ENCODE measurements at regions not wholly inside any gene's neighbourhood (a gene's known extent, or its start where the extent isn't known, plus 50 kb on each side); places are given as distances from the start of the nearest gene placed in this dataset.

DNA sequence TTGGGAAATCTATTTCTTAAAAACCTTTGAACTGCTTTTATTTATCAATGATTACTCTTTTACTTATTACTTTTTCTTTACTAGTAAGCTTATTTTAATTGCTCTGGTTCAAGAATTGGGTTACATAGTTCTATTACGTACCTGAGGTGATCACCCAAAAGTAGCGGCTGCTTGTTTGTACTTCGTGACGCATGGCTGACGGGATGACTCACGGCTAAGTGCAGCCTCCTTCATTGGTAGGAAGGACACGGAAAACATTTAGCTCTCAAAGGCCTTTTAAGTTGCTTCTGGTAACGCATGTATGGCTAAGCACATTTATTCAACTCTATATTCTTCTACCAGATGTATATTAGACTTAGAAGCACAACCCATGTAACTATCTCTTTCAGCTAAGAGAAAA, 285.8 kb upstream of the SP4 start:
- H3K36me3 ChIP-seq (ENCODE audit: insufficient read depth, low read length) = no peaks in the 10 kb centered on the region
- no peaks in the 10 kb centered on the region for H3K9me3 ChIP-seq (ENCODE audit: control insufficient read depth, insufficient read depth, low read length)

DNA sequence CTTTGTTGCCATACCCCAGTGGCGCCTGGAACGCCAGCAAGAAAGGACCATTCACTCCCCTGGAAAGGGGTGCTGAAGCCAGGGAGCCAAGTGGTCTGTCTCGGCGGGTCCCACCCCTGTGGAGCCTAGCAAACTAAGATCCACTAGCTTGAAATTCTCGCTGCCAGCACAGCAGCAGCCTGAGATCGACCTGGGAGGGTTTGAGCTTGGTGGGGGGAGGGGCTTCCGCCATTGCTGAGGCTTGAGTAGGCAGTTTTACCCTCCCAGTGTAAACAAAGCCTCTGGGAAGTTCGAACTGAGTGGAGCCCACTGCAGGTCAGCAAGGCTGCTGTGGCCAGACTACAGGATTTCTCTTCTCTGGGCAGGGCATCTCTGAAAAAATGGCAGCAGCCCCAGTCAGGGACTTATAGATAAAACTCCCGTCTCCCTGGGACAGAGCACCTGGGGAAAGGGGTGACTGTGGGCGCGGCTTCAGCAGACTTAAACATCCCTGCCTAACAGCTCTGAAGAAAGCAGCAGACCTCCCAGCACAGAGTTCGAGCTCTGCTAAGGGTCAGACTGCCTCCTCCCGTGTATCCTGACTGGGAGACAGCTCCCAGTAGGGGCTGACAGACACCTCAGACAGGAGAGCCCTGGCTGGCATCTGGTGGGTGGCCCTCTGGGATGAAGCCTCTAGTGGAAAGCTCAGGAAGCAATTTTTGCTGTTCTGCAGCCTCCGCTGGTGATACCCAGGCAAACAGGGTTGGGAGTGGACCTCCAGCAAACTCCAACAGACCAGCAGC, 281.1 kb upstream of the SP4 start:
- peak overlapping the region; percentile 45 for H3K9ac ChIP-seq (ENCODE audit: low read depth, low read length)
- H3K4me1 ChIP-seq (ENCODE audit: insufficient read depth, low read length) = peaks cover 4% of the 10 kb centered on the region; the same call in 1 of the 2 replicates
- H3K9me3 ChIP-seq (ENCODE audit: control insufficient read depth, insufficient read depth, low read length) = no peaks in the 10 kb centered on the region
- no peaks in the 10 kb centered on the region for H3K36me3 ChIP-seq (ENCODE audit: insufficient read depth, low read length)

More for the DNA sequence above, 285.8 kb upstream of the SP4 start:
- no peak overlapping the region for H3K9ac ChIP-seq (ENCODE audit: low read depth, low read length)
- no peaks in the 10 kb centered on the region for H3K4me1 ChIP-seq (ENCODE audit: insufficient read depth, low read length)

DNA sequence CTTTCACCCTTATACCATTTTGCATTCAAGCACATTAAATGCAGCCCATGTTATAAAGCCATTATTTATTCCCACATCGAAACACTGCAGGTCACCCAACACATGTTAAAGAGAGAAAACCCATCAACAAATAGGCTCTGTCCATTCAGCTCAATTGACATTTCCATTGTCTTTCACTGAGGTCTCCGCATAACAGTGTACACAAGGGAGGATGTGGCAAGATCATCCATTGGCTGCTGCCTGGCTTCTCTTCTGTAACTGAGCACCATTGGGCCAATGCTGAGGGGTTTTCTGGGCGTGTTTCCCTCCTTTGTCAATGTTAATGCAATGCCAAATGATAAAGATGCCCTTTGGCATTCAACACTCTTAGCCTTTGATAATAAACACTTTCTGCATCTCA, 278.1 kb upstream of the SP4 start:
- Histone ChIP-seq H3K9me3 (ENCODE audit: control insufficient read depth, insufficient read depth, low read length) (no peaks in the 10 kb centered on the region), H3K4me1 (ENCODE audit: insufficient read depth, low read length) (peaks cover 4% of the 10 kb centered on the region; the same call in 1 of the 2 replicates), H3K36me3 (ENCODE audit: insufficient read depth, low read length) (no peaks in the 10 kb centered on the region), H3K9ac (ENCODE audit: low read depth, low read length) (no peak overlapping the region)

DNA sequence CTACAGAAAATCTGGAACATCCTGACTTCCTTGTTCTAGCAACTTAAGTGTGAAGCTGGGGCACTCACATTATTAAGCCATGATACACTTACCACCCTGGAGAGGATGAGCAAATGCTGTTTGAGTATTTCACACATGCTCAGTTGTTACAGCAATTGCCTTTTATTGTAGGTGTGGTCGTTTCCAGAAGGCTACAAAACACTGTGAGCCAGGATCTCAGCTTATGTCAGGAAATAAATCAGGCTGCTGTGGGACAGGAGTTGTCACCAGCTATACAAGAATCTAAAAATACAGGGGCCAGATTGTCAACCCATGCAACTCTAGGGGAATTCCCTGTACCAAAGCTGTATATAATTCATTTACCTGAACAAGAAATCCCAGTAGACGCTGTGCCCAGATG, 273.3 kb upstream of the SP4 start:
- no peak overlapping the region for H3K9ac ChIP-seq (ENCODE audit: low read depth, low read length)
- H3K36me3 ChIP-seq (ENCODE audit: insufficient read depth, low read length) = no peaks in the 10 kb centered on the region
- no peaks in the 10 kb centered on the region for H3K9me3 ChIP-seq (ENCODE audit: control insufficient read depth, insufficient read depth, low read length)
- H3K4me1 ChIP-seq (ENCODE audit: insufficient read depth, low read length) = peaks cover 2% of the 10 kb centered on the region; the same call in 1 of the 2 replicates

DNA sequence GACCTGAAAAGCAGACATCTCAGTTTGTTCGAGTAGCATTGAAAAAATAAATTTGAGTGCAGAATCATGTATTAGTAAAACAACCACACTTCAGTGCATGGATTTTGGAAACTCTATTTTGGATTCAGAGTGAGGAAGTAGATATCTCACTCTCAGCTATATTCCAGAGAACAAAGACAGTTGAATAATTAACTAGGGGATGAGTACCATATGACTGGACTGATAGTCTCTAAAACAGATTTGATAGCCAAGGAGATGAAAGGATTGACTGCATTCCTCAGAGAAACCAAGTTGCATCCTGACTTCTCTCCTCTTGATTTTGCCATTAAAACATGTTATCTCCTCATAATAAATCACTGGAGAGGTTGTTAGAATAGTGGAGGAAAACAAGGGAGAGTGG, 268.4 kb upstream of the SP4 start:
- no peaks in the 10 kb centered on the region for H3K9me3 ChIP-seq (ENCODE audit: control insufficient read depth, insufficient read depth, low read length)
- H3K4me1 ChIP-seq (ENCODE audit: insufficient read depth, low read length) = no peaks in the 10 kb centered on the region
- H3K36me3 ChIP-seq (ENCODE audit: insufficient read depth, low read length) = no peaks in the 10 kb centered on the region
- H3K9ac ChIP-seq (ENCODE audit: low read depth, low read length) = no peak overlapping the region

DNA sequence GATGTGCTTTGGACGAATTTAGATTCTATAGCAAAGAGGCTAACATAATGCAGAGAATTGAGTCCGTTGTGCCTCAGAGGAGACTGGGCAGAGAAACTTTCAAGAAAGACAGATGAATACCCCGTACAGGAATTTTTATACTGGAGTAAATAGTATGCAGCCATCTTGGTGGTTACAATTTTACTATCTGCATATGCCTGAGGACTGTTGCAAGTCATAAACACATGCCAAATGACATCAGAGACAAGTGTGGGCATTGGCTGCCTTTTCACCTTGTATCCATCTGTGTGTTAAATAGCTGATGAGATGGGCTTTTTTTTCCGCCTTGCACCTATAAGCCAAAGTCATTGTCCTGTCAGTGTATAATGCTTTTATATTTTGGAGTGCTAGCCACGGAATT, 267.5 kb upstream of the SP4 start:
- Histone ChIP-seq H3K36me3 (ENCODE audit: insufficient read depth, low read length) (no peaks in the 10 kb centered on the region), H3K9me3 (ENCODE audit: control insufficient read depth, insufficient read depth, low read length) (no peaks in the 10 kb centered on the region)

DNA sequence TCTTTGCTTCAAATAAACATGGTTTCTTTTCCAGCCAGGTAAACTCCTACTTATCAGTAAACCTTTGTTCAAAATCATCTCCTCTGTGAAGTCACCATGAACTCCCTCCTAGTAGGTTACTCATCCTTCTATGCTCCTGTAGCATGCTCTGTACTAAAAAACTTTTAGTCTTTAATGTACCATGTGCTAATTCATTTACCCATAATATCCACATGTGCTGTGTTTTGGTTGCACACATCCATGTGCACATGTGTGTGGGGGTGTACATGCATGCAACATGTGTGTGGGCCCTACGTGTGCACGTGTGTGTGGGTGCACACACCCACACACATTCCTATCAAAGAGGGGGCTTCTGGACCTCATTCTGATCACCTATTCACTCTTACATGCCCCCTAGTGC, 259.9 kb upstream of the SP4 start:
- H3K36me3 ChIP-seq (ENCODE audit: insufficient read depth, low read length) = no peaks in the 10 kb centered on the region
- no peaks in the 10 kb centered on the region for H3K9me3 ChIP-seq (ENCODE audit: control insufficient read depth, insufficient read depth, low read length)
- no peak overlapping the region for H3K9ac ChIP-seq (ENCODE audit: low read depth, low read length)
- 0 out of 2 replicates have a peak, but pooled peaks cover 6% of the 10 kb centered on the region for H3K4me1 ChIP-seq (ENCODE audit: insufficient read depth, low read length)

More for the DNA sequence above, 267.5 kb upstream of the SP4 start:
- Histone ChIP-seq H3K9ac (ENCODE audit: low read depth, low read length) (no peak overlapping the region), H3K4me1 (ENCODE audit: insufficient read depth, low read length) (no peaks in the 10 kb centered on the region)

DNA sequence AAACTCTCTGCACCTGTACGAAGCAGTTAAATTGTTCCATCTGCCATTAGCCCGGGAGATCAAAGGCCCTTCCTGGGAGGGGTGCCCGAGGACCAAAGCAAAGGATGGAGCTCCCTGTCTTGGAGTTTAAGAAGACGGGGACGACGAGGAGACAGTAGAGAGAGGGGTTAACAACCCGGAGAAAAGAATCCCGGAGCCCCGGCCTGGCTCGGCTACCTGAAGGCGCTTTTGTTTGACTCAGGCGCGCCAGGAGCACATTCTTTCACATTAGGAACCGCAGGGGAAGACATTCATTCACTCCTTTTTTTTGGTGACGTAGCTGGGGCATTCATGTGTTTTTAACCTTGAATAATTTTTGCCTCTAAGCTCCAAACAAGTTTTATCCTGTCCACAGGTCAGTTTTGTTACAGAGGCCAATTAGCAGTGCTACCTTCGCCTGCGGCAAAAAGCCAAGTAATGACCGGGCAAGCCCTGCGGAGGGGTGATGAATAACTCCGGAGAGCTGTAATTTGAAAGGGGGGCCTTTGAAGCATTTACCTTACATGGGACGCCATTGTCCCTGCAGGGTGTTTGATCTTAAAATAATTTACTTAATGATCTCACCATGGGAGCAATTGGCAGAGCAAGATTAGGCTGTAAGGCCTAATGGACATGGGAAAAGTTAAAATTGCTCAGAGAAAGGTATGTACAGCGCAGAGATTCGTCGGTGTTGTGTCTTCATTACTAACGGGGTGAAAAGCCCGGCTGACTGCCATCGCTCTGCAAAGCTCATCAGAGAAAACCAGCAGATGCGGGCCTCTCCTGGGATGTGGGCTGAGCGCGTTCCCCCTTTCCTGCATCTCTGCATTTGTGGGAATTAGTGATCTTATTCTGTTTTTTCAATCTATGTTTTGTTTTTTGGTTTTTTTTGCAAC, 258.0 kb upstream of the SP4 start:
- H3K9me3 ChIP-seq (ENCODE audit: control insufficient read depth, insufficient read depth, low read length) = no peaks in the 10 kb centered on the region
- no peaks in the 10 kb centered on the region for H3K36me3 ChIP-seq (ENCODE audit: insufficient read depth, low read length)
- peak overlapping the region; percentile 66 for H3K9ac ChIP-seq (ENCODE audit: low read depth, low read length)

DNA sequence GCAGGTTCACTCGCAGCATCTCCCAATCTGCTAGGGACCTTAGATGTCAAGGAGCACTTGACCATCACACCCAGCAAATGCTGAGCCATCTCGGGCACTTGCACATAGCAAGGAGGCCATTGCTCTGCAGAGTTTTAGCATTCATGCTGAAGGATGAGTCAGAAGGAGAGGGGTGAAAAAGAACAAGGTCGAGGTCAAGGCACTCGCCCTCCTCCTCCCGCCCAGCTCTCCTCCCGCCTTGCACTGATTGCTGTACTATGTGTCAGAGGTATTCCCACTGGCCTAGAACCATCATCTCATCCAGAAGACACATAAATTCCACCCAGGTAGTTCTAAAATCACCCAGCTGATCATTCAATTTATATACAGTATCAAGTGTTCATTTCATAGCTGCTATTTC, 255.1 kb upstream of the SP4 start:
- Histone ChIP-seq H3K9me3 (ENCODE audit: control insufficient read depth, insufficient read depth, low read length) (no peaks in the 10 kb centered on the region), H3K9ac (ENCODE audit: low read depth, low read length) (no peak overlapping the region), H3K36me3 (ENCODE audit: insufficient read depth, low read length) (no peaks in the 10 kb centered on the region), H3K4me1 (ENCODE audit: insufficient read depth, low read length) (0 out of 2 replicates have a peak, but pooled peaks cover 6% of the 10 kb centered on the region)

More for the DNA sequence above, 258.0 kb upstream of the SP4 start:
- 0 out of 2 replicates have a peak, but pooled peaks cover 6% of the 10 kb centered on the region for H3K4me1 ChIP-seq (ENCODE audit: insufficient read depth, low read length)

DNA sequence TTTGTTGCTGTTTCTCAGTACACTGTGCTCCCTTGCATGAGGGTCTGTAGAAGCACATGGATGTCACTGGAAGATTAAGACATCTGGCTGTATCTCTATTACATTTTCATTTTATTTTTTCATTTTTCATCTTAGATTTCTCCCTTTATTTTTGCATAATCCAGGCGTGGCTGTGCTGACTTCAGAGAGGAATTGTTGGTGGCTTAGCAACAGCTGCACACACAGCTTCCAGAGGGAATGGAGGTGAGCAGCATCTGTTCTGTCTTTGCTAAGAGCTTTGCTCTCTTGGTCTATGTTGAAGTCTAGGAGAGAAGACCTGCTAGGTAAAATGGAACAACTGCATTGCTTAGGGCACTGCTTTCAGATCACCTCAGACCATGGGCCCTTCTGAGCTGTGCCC, 254.4 kb upstream of the SP4 start:
- no peaks in the 10 kb centered on the region for H3K36me3 ChIP-seq (ENCODE audit: insufficient read depth, low read length)
- no peak overlapping the region for H3K9ac ChIP-seq (ENCODE audit: low read depth, low read length)
- 0 out of 2 replicates have a peak, but pooled peaks cover 6% of the 10 kb centered on the region for H3K4me1 ChIP-seq (ENCODE audit: insufficient read depth, low read length)
- no peaks in the 10 kb centered on the region for H3K9me3 ChIP-seq (ENCODE audit: control insufficient read depth, insufficient read depth, low read length)

DNA sequence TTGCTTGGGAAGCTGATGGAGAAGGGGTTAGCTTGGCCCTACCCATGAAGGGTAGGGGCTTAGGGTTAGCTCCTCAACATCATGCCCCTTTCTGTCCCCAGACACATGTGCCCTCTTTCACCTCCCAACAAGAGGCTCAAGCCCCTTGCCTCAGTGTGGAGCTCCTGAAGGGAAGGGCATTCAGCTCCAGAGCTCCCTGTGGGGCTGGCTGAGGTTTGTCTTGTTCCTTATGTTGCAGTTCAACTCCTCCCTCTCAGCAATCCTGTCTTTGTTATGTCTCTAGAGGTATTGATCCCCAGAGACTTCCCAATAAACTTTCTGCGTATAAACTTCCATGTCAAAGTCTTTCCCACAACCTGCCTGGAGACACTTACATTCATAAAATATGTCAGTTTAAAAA, 252.2 kb upstream of the SP4 start:
- H3K9ac ChIP-seq (ENCODE audit: low read depth, low read length) = no peak overlapping the region
- no peaks in the 10 kb centered on the region for H3K9me3 ChIP-seq (ENCODE audit: control insufficient read depth, insufficient read depth, low read length)
- 0 out of 2 replicates have a peak, but pooled peaks cover 6% of the 10 kb centered on the region for H3K4me1 ChIP-seq (ENCODE audit: insufficient read depth, low read length)
- H3K36me3 ChIP-seq (ENCODE audit: insufficient read depth, low read length) = no peaks in the 10 kb centered on the region

DNA sequence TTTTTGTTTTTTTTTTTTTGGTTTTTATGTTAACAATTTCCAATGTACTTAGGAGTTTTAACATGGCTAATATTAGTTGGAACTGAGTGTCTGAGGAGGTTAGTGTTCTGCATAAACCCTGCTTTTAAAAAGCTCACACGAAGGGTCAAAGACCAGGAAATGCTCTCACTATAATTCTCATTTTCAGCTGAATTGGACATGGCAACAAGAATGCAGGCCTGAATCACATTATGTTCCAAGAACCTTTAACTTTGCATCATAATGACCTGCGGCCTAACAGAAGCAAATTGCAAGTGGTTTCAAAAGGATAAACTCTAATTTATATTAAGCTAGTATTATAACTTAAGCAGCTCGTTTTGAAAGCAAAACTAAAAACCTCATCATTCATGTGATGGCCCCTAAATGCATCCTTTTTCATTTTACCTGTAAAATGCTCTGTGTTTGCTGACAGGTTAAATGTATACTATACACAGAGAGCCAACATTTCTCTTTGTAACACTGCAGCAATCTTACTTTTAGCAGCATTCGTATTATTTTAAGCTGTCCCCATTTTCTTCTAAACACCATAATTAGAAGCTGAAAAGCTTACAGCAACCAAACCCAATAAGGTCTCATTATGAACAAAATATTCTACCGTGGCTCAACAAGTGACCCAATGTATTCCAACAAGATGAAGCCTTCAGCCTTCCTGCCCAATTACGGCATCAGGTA, 242.8 kb upstream of the SP4 start:
- H3K9me3 ChIP-seq (ENCODE audit: control insufficient read depth, insufficient read depth, low read length) = no peaks in the 10 kb centered on the region
- peaks cover 16% of the 10 kb centered on the region; the same call in 1 of the 2 replicates for H3K4me1 ChIP-seq (ENCODE audit: insufficient read depth, low read length)
- H3K9ac ChIP-seq (ENCODE audit: low read depth, low read length) = no peak overlapping the region
- H3K36me3 ChIP-seq (ENCODE audit: insufficient read depth, low read length) = no peaks in the 10 kb centered on the region

DNA sequence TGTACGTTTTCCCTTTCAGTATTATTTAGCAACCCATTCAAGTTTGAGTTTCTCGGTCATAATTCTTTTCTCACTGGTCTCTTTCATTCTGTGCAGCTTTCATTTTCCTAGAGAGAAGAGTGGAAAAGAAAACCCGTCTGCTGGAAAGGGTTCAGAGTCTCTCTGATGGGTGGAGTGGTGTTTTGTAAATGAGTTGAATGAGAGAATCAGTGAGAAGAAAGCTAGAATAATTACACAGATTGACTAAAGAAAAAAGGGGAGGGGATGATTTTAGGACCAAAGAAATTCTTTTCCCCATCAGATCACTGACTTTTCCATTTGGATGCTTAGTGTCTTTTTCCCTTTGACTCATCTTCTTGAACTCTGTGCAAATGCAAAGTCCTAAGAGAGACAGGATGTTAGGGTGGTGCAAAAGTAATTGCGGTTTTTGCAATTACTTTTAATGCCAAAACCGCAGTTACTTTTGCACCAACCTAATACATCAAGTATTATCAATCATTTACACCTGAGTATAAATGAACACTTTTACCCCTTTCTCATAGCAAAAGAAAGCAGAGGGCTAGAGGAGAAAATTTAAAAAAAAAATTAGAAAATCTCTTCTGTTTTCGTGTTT, 242.1 kb upstream of the SP4 start:
- Histone ChIP-seq H3K4me1 (ENCODE audit: insufficient read depth, low read length) (peaks cover 16% of the 10 kb centered on the region; the same call in 1 of the 2 replicates), H3K9me3 (ENCODE audit: control insufficient read depth, insufficient read depth, low read length) (no peaks in the 10 kb centered on the region), H3K36me3 (ENCODE audit: insufficient read depth, low read length) (no peaks in the 10 kb centered on the region), H3K9ac (ENCODE audit: low read depth, low read length) (no peak overlapping the region)
